Stimulated activated CD4-positive, alpha-beta T cell treated with anti-CD3 and anti-CD28 coated beads, Interleukin-4, amount 100 ng/mL, for 4 hours (primary cell): ENCODE measurements at regions not wholly inside any gene's neighbourhood (a gene's known extent, or its start where the extent isn't known, plus 50 kb on each side); places are given as distances from the start of the nearest gene placed in this dataset.

Source experiments
- DNase-seq, 2 experiments: peaks; one replicate each; pipeline ENCODE4 v3.0.0-alpha.2; 2020

DNA sequence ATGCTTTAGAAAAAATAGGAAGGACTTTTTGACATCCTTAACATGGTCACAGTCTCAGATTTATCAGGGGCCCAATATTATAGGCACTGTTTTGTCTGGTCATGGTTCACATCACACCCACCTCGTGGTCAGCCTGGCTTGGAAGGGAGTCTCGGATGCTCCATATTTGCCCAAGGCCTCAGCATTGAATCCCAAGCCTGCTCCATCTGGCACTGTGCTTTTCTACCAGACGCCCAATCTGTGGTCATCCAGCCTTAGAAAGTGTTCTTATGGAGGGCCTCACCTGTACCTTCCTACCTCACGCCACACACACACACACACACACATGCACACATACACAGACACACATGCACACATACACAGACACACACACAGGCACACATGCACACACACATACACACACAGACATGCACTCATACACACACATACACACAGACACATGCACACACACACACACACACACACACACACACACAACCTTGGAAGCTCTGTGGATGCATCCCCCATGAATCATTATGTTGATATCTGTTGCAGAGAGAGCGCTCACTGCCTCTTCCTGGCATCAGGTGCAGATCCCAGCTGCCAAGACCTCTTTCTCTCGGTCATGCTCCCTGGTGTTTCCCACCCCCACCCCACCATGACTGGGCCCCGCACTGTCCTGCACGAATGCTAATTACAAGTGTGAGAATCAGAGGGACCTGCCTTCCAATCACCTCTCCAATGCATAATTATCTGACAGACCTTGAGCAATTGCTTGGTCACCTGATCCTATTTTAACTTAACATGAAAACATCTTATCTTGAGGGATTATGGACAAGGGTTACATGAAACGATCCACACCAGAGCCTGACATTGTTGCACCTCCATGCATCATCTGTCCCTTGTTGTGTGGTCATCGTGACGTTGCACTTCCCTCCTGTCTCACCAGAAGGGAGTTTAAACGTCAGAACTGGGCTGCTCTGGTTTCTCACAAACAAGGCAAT, 122.7 kb upstream of the TMEM72 start:
- no peak for DNase-seq

DNA sequence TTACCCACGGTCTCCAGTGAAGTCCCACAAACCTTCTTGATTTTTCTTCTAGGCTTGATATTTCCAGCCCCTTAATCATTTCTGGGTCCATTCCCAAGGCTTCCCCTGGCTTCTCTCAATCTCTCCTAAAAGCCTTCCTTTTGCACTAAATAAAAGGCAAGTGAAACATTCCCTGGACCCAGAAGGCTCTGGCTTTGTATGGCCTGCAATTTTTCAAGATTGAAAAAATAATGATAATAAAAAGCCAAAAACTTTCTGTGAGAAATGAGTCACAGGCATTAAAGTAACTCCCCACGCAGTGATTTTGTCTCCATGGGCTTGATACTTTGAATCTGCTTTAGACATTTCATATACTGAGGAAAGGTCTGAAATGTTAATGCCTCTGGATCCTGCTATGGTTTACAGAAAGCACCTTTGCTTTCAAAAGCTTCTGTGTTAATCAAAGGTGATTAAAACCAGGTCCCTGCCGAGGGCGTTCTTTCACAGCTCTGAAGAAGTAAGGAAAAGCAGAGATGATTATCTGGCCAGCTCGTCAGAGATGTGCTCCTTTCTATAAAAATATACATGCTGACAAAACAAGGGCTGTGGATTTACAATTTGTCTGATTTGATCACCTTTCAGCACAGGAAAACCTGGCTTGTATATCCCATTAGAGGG, 118.9 kb upstream of the TMEM72 start:
- no peak for DNase-seq

DNA sequence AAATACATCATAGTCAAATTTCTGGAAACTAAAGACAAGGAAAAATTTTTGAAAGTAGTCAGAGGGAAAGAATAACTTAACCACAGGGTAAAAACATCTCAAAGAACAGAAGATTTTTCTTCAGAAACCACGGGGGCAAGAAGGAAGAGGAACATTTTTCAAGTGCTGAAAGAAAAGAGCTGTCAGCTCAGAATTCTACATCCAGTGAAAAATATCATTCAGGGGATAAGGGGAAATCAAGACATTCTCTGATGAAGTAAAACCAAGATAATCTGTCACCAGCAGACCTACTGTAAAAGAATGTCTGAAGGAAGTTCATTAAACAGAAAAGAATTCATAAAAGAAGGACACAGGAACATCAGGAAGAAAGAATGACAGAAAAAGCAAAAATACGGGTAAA, 111.2 kb upstream of the TMEM72 start:
- DNase-seq, result no peak

DNA sequence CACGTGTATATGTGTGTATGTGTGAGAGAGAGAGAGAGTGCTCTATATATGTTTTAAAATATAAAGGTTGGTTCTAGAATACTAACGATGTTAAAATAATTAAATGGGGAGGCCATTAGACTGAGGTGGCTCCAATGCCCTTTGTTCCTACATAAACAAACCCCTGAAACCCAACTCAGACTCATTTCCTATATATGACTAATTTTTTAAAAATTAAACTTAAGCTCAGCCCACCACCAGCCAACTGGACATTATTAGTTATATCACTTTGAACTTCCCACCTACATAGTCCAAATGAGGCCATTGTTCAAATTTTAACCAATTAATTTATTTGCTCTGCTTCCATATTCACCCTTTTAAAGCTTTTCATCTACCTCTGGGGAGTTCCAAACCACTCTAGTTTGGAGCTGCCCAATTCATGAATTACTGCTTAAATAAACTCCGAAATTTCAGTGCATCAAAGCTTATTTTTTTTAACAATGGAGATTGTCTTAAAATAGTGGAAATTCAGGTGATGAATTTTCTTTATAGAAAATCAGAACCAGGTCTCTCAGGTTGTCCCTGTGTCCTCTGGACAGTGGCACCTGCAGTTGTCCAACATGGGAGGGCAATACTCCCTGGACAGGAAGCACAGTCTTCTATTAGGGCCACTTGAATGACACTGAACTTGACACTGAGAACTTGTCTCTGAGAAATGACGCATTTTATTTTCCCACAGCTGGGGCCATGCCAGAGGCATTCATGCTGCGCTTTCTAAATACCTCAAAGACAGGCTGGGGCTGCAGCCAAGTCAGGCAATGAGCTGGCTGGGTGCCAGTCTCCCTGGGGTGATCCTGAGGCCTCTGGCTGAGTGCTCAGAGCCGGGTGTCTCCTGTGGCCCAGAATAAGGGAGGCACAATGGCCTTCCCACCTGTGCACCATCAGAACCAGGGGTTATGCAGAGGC, 109.5 kb upstream of the TMEM72 start:
- no peak for DNase-seq

DNA sequence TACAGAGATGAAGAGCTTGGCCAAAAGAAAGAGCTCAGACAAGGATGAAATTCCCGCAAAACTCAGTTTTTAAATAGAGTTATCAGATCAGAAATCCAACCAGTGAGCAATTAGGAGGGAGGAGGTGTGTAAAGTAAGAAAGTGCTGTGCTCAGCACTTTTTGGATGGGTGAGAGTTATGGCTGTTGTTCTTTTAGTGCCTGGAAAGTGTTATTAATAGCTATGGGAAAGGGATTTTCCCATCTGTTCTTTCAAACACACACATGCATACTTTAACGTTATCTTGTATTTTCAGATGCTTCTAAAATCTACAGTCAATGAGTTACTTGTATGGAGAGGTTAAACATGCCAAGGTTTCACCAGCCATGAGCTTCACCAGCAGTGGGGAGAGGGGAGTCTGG, 107.3 kb upstream of the TMEM72 start:
- DNase-seq, result no peak

DNA sequence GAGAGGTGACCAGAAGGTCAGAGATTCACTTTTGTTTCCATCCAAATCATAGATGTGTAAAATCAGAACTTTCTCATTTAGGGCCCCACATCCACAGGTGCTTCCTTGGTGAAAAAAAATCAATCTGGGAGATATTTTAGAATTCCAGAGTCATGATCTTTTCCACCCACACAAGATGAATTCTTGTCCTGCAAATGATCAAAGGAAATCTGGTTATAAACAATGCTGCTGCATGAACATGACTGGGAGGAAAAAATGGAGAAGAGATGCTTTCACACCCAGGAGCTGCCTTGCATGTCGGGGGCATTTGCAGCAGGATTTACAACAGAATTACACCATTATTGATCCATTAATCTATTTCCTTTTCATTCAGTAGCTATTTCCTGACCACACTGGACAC, 106.5 kb upstream of the TMEM72 start:
- no peak for DNase-seq

DNA sequence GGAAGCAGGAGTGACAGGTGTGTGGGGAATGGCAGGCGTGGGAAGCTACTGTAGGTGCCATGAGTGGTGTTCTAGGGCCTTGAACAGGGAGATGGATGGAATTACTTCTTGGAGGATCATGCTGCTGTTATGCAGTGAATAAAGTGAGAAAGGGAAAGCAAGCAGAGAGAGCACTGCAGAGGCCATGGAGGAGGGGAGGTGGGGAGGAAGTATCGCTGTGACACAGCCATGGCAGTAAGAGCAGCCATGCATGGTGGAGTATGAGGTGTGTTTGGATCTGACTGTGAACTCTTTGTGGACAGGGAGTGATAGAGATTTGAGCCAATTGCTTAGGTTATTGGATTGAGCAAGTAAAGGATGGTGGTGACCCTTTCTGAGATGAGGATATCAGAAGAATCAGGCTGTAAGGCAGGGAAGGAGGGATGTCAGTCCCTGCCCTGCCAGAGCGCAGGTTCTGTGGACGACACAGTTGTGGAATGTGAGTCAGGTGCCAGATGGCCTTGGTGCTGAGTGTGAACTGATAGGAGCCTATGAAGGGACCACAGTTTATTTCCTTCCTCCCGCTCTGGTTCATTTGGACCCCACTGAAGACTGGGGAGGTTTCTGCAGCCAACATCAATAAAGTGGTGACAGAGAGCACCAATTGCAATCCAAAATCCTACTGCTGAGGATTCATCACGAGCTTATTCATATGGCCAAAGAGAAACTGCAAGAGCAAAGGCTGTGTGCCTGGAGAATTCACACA, 105.5 kb upstream of the TMEM72 start:
- no peak for DNase-seq

DNA sequence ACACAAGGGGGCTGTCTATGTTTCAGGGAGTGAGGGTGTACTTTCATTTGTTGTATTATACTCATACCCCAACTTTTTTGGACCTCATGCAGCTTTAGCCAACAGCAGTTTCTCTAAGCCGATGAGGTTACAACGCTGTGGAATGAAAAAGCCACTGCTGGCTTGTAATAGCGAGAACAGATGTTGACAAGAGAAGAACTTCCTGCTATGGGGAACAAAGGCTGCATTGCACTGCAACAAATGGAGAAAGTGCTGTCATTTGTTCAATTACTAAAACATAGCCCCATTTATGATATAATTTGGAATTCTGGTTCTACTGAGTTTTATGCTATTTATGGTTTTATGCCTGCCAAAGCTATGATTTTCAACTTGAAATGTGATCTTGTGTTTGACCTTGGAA, 104.2 kb upstream of the TMEM72 start:
- no peak for DNase-seq

DNA sequence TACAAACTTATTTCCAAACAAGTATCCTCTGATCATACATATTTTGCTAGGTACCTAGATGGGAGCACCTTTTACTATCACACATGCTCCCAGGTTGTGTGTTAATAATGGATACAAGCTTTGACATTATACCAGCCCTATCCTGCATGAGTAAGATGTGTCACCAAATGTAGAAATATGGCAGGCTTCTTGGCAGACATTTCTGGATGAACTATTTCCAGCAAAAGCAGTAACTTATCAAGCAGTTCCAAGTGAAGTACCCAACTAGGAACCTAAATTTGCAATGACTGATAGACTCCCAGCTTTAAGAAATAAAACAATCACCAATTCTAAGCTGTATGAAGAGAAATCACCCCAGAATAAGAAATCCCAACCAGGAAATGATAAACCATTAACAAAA, 103.7 kb upstream of the TMEM72 start:
- DNase-seq, result no peak

DNA sequence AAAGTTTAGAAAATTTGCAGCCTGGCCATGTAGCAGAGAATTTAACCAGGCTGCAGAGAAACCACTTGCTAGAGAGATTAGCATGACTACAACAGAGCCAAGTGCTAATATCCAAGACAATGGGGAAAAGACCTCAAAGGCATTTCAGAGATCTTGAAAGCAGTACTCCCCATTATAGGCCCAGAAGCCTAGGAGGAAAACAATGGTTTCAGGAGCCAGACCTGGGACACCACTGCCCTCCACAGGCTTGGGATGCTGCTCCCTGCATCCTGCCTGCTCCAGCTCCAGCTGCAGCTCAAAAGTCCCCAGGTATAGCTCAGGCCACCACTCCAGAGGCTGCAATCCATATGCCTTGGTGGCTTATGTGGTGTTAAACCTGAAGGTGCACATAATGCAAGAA, 101.5 kb upstream of the TMEM72 start:
- DNase-seq, result no peak

DNA sequence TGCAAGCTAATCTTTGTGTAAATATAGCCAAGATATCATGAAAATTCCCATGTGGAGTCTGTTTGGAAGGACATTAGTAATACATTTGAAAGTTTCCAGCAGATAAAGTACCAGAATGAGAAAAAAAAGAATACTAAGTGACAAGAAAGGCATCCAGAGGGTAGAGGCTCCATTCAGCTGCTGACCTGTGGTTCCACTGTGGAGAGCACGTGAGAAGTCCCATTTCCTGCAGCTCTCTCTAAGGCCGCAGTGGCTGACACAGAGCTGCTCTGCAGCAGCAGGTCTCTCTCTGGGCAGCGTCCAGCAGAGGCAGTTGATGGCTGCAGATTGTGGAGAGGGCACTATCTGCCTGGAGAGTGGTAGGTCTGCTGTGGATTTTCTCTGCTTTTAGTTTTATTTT, 100.1 kb upstream of the TMEM72 start:
- no peak for DNase-seq

DNA sequence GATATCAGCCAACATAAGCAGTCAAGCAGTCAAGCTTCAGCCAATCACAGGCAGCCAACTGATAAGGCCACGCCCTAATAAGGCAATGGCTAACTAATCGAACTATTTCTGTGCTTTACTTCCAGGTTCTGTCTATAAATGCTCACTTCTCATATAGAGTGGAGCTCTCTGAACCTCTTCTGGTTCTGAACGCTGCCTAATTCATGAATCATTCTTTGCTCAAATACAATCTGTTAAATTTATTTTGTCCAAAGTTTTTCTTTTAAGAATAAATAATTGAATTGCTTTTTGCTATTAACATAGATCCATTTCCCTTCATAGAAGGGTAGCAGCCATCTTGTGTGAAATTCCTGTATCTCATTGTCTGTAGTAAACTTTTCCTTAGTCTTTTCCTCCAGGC, 97.9 kb upstream of the TMEM72 start:
- DNase-seq, result no peak

DNA sequence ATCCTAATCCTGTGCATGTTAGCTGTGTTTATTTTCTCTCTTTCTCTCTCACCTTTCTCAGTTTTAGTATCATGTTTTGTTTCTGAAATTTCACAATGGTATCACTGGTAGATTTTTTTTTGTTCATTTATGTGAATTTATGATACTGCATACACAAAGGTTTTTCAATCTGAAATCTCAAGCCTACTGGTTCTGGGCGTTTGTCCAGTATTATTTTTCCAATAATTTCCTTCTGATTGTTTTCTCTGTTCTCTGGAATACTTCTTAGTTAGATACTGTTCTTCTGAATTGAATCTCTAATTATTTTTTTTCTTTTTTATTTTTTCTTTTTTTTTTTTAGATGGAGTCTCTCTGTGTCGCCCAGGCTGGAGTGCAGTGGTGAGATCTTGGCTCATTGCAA, 96.2 kb upstream of the TMEM72 start:
- DNase-seq, result no peak

DNA sequence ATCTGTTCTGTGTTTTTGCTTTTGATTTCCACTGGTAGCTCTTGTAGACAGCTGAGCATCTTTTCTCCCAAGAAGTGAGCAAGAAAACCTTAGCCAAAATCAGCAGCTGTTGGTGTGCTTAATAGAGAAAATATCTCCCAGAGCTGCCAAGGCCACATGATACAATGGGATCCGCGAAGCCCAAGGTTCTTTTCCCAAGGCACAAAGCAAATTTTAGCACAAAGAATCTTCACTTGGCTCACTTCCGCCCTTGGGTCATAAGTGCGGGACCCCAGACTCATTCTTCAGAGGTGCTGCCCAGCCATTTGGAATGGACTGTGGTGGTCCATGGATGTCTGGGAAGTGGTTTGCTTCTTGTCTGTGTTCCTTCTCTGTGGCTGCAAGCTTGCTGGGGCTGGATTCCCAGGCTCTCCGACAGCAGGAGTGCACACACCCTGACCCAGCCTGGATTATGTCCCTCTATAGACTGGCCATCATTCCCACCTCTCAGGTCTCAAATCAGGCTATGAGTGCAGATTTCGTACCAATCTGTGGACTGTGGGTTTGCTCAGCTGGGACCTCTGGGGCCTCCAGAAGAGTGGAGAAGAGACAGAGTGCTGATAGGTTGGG, 93.0 kb upstream of the TMEM72 start:
- no peak for DNase-seq

DNA sequence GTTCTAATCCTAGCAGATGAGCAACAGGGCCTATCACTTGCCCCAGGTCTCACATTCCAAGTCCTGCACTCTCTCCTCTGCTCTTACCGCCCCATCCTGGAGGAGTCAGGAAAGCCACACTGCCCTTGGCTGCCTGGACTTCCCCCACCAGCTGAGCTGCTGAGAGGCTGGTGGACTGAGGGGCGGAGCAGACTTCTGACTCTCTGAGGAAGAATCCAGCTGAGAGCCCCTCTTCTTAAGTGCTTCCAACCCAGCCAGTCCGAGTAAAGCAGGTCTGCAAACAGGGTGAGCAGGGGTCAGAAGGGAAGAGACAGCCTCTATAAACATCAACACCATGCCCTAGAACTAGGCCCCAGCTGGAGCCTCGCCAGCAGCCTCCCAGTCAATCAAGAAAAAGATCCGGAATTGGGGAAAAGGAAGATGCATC, 92.4 kb upstream of the TMEM72 start:
- no peak for DNase-seq

DNA sequence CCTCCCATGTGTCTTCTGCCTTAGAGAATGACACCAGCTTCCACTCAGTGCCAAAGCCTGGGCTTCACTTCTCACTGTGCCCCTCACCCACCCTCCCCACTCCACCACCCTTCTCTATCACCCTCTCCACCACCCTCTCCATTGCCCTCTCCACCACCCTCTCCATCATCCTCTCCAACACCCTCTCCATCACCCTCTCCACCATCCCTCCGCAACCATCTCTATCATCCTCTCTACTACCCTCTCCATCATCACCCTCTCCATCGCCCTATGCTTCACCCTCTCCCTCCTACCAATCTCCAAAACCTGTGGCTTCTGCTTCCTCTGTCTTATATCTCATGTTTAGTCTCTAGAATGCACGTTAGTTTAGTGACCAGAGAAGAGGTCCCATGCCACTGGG, 91.0 kb upstream of the TMEM72 start:
- DNase-seq, result no peak

DNA sequence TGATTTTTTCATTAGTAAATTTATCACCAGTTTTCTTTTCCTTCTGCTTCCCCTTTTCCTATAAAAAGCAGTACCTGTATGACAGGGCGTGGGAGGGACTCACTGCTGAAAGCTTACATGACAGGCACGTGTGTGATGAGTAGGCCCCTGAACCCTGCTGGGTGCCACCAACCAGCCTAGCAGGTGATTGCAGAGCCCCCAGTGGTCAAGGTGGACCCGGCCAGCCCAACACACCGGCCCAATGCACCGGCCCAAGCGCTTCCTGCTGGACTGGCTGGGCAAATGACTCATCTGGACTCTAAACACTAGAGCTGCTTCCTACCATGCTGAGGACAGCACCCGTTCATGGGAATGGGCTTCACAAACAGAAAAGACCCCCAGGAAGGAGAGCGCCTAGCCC, 89.8 kb upstream of the TMEM72 start:
- no peak for DNase-seq

DNA sequence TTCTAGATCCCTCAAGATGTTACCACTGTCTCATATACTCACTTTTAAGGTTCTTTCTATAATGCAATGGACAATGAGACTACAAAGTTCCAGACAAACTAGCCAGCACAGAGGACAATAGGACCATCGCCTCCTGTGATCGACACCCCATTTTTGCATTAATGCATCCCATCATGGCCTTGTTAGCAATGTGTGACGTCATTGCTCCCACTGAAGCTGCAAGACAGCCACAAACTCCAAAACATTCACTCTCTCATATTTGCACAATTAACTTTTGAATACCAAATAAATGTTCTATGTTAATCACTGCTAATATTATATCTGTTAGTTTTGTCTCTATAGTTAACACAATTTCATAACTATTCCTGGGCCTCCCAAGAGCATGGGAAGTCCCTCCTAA, 88.8 kb upstream of the TMEM72 start:
- DNase-seq, result no peak

DNA sequence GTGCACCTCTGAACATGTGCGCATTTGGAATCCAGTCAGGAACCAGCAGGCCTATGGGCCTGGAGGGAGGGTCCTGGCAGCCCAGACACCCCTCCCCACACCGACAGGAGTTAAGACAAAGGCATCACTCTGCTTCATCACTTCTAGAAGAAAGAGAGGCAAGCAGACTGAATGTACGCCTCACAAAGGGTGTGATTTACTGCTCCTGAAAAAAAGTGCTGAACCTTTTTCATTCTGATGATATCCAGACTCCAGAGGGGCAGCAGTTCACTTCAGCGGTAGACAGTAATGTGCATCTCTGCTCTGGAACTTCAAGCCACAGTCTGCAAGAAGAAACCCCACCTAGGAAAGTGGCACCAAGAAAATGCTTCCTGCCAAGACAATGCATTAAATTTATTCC, 88.2 kb upstream of the TMEM72 start:
- no peak for DNase-seq

DNA sequence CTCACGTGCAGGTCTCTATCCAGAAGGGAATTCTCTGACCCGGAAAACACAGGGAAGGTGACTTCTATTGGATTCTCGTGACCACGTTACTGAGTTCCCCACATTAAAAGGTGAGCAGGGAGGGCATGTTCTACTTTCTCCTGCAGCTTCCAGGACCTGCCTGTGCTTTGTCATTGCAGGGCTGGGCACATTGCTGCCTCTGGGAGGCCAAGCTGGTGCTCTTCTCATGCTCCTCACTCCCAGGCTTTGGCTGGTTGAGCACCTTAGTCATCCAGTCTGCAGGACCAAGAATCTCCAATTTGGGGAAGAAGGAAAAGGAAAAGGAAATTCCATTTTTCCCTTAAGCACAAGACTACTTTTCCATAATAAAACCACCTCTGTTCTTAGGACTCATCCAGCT, 86.5 kb upstream of the TMEM72 start:
- no peak for DNase-seq

DNA sequence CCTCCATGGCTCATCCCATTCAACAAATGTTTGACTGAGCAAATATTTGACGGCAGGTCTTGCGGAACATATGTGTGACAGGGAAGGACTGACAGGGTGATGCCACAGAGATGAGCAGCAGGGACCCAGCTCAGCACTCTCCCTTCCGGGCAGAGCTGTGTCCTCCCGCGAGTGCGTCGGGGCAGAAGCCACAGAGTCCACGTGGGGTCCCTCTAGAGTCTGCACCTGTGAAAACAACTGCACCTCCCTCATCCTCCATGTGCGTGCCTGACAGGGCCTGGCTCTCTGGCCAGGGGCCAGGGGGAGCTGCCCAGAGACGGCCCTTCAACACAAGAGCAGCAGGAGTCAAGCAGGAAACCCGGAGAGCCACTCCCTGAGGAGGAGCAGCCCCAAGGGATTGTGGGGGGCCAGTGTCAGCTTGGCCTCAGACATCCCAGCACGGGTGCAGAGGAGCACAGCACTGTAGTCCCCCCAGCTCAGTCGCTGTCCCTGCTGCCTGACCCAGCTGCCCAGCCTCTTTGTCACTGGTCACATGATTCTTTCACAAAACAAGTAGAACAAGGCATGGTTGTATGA, 83.6 kb upstream of the TMEM72 start:
- no peak for DNase-seq
